NOMO-1 (cell line): ENCODE measurements at regions not wholly inside any gene's neighbourhood (a gene's known extent, or its start where the extent isn't known, plus 50 kb on each side); places are given as distances from the start of the nearest gene placed in this dataset.
"Not testable (repeated sequence)": the region's sequence is repeated elsewhere in the genome, so short reads cannot be mapped to it uniquely, and the experiment has no call there.

Experiments used
- DNase-seq, 2 experiments: peaks; one replicate each; lab custom pipeline; 2025; ENCODE audit not compliant: unreplicated experiment in 2 of 2; lab: John Stamatoyannopoulos, UW

DNA sequence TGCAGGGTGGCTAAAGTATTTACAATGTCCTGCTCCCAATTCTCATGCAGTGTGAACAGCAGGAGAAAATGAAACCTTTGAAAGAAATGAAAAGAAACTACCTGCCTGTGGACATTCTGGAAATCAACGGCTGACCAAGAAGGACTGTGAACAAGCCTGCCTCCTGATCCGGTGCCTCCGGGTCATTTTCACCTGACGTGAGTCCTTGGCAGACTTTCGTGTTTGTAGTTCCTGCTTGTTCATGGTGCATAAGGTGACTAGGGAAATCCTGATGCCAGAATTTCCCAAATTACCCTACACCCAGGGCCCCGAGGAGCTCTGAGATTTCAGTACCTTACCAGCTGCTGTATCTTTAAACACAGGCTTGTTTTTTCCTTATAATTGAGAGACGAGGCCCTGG, 317.5 kb downstream of the TLE1 start:
- DNase-seq, result no peak

- no peak for DNase-seq
Measured at GRCh38 chr9:81370650-81371049, 318.7 kb downstream of the TLE1 start.

- no peak for DNase-seq
Measured at GRCh38 chr9:81370096-81370495, 319.3 kb downstream of the TLE1 start.

GRCh38 chr9:81369121-81369520, 320.2 kb downstream of the TLE1 start:
- DNase-seq, result no peak

- DNase-seq, result no peak
Measured at GRCh38 chr9:81363916-81364480, 325.3 kb downstream of the TLE1 start.

- no peak for DNase-seq
Measured at GRCh38 chr9:81361296-81361695, 328.1 kb downstream of the TLE1 start.

- no peak for DNase-seq
Measured at GRCh38 chr9:81351166-81351565, 338.2 kb downstream of the TLE1 start.

- DNase-seq, result no peak
Measured at GRCh38 chr9:81344366-81344765, 345.0 kb downstream of the TLE1 start.

DNA sequence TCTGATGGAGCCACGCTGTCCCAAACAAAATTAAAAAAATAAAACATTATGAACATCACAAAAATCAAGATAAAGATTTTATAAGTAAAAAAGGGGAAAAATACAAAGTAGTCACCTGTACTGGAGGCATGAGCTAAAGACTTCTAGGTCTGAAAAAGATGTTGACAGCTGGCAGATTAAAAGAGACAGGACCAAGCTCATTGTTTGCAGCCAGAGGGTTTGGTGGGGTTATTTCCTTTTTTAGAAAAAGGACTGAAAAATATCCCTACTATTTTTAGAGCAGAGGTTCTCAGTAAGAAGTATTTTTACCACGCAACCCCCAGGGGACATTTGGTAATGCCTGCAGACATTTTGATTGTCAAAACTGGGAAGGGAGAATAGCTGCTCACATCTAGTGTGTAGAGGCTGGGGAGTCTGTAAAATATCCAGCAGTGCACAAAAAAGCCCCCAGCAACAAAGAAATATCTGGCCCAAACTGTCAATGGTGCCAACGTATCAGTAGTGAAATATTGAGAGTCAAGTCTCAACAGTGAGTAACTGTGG, 353.4 kb downstream of the TLE1 start:
- no peak for DNase-seq

- no peak for DNase-seq
Measured at GRCh38 chr9:81321551-81321950, 367.8 kb downstream of the TLE1 start.

DNA sequence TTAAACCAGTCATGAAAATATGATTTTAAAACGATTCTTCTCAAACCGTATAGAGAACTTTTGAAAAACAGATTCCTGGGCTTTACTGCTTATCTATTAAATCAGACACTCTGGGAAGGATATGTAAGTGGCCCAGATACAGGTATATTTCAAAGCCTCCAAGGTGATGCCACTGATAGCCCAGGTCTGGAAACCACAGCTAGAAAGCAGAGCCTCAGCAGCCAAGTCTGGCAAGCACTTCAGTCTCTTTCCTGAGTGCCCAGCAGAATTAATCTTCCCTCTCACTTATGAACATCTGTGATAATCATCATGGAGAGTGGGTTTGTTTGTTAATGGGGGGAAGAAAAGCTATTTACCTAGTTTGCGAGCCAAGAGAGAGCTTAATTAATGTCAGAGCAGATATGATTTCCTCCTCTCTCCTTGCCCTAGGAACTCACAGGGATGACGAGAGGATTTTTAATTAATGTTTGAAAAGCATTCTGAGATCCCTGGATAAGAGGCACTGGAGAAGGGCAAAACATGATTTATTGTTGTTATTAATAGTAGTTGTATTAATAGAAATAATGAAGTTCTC, 368.4 kb downstream of the TLE1 start:
- DNase-seq, result no peak

GRCh38 chr9:81318571-81318970, 370.8 kb downstream of the TLE1 start:
- DNase-seq, result no peak

- DNase-seq, result no peak
Measured at GRCh38 chr9:81317939-81318338, 371.4 kb downstream of the TLE1 start.

DNA sequence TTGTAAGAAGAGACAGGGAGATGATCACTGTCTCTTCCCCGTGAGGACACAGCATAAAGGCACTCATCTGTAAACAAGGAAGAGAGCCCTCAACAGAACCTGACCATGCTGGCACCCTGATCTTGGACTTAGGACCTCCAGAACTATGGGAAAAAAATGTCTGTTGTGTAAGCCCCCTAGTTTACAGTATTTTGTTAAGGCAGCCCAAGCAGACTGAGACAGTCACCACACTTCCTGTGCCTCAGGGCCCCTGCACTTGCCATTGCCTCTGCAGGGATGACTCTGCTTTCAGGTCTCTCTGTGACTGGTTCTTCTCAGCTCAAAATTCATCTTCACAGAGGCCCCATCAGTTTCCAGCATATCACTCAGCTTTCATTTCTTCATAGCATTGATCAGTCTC, 372.1 kb downstream of the TLE1 start:
- DNase-seq, result no peak

GRCh38 chr9:81314490-81314889, 374.9 kb downstream of the TLE1 start:
- no peak for DNase-seq

GRCh38 chr9:81313877-81314276, 375.5 kb downstream of the TLE1 start:
- no peak for DNase-seq

DNA sequence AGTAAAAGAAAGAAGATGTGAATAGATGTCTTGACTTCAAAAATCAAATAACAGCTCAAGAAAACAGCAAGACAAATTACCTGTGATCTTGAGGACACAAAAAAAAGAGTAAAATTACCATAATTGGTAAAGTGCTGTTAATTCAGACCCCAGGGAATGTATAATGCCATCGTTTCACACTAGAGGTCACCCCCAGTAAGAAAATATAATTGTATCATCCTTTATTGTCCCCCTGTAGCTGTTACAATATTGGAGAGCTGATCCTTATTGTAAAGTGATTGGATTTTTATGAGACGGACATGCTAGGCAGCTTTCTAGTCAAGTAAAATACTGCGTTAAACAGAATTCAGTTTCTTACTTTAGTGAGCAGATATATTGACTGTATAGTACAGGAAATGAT, 377.0 kb downstream of the TLE1 start:
- DNase-seq, result no peak

- DNase-seq, result no peak
Measured at GRCh38 chr9:81308404-81308803, 380.9 kb downstream of the TLE1 start.

GRCh38 chr9:81307791-81308190, 381.6 kb downstream of the TLE1 start:
- not testable (repeated sequence) for DNase-seq

DNA sequence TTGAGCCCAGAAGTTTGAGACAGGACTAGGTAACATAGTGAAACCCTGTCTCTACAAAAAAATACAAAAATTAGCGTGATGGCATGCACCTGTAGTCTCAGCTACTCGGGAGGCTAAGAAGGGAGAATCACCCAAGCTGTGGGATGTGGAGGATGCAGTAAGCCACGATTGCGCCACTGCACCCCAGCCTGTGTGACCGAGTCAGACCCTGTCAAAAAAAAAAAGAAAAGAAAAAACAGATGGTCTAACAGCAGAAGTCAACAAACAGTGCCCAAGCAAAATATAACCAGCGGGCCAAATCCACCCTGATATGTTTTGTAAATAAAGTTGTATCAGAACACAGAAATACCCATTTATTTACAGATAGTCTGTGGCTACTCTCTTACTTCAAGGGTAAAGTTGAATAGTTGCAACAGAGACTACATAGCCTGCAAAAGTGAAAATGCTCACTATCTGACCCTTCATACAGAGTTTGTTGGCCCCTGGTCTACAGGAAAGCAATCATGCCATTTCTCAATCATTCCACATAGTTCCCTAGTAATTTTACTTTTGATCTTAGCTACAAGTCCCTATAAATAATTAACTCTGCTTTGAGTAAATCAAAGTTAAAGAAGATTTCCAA, 383.7 kb downstream of the TLE1 start:
- no peak for DNase-seq

GRCh38 chr9:81303658-81304057, 385.7 kb downstream of the TLE1 start:
- no peak for DNase-seq

- no peak for DNase-seq
Measured at GRCh38 chr9:81293651-81294050, 395.7 kb downstream of the TLE1 start.
